SK-N-DZ (cell line): ENCODE measurements at regions not wholly inside any gene's neighbourhood (a gene's known extent, or its start where the extent isn't known, plus 50 kb on each side); places are given as distances from the start of the nearest gene placed in this dataset.

Experiments used
- DNase-seq: peaks from one replicate; pipeline ENCODE4 v3.0.0-alpha.2; 2015; ENCODE audit warnings: low spot score

DNA sequence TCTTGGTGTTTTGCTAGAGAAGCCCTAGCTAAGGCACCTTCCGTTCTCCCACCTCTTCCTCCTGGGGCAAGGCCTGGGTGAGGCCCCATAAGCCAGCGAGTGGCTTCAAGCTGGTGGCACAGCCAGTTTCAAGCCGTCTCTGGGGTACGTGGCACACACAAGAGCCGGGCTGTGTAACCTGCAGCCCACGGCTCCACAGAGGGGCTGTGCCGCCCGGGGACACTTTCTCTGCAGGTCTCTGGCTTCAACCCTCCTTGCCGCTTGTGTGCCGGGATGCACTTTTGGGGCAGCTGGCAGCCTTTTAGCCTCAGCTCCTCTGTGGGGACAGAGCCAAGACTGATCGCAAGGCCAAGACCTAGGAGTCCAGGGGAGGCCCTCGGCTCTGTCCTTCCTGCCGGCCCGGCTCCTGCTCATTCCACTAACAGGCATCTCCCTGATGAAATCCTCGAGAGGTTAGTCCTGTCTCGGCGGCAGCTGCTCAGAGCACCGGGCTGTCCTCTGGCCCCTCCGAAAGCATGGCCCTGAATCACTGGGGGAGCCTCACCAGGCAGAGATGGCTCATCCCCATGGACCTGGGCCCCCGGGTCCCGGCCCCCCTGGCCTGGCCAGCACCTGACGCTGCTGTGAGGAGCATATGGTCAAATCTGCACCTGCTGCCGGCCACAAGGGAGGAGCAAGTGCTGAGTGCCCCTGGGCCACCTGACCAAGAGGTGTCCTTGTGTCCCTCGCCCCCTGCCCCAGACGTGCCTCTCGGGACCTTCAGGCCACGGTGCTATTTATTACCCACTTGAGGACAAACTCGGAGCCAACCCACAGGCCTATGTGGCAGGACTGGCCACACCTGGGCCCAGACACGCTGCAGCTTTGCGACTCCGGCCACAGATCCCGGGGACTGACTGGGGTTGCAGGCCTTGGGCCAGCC, 98.5 kb downstream of the METRNL start:
- no peak for DNase-seq

DNA sequence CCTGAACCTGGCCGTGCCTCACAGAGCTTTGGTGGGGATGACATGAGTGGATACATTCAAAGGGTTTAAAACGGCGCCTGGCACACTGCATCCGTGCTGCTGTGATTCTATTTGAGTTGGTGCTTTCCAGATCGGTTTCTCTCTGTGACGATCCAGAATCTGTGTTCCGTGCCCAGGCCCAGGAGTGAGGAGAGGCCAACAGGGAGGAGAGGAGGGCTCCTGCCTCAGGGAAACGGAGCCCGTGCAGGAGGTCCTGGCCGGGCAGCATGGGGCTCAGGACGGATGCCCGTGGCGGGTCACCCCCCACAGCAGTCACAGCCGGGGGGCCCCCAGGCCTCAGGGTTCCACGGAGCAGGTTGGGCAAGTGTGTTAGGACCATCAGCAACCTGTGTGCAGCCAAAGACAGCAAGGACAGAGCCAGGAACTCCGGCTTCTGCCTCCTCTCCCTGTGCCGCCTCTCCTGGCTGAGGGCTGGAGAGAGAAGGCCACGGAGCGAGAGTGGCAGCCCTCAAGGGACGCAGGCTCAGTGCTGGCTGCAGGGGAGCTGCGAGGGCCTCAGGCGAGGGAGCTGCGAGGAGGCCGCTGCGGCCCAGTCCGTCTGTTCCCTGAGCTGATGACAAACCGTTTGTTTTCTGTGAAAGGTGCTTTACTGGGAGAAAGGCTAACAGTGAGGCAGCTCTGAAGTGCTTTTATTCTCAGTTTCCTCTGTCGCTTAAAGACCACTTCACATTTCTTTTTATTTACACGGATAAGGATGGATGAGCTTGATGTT, 99.3 kb downstream of the METRNL start:
- DNase-seq: peak; percentile 43

DNA sequence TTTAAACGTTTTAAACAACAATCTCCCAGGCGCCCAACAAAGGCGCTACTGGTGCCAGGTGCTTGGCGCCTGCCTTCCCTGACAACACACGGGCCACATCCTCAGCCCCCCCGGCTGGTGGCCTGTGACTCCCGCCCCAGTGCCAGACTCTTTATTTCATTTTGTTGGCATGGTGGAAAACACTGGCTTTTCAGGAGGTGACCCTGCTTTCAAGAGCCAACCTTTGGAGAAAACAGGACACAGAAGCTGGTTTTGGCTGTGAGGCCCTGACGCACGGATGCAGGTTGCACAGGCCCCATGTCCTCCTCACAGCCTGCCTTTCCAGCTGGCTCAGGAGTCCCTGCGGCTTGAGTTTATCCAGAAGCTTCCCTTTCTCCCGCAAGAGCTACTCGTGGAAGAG, 100.0 kb downstream of the METRNL start:
- DNase-seq: no peak

DNA sequence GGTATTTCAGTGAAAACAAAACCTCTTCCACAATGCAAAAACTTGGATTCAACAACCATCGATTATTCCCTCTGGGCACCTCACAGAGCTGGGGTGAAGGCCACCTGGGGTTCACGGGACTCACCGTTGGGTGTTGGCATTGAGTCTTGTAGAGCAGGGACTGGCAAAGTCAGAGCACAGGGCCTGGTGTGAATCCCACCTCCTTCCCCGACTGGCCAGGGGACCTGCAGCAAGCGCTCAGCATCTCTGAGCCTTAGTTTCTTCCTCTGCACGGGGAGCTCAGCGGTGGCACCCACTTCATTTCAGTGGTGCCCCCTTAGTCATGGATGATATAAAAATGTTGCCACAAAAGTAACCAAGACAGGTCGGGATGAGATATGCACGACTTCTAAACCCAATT, 100.4 kb downstream of the METRNL start:
- DNase-seq: no peak

DNA sequence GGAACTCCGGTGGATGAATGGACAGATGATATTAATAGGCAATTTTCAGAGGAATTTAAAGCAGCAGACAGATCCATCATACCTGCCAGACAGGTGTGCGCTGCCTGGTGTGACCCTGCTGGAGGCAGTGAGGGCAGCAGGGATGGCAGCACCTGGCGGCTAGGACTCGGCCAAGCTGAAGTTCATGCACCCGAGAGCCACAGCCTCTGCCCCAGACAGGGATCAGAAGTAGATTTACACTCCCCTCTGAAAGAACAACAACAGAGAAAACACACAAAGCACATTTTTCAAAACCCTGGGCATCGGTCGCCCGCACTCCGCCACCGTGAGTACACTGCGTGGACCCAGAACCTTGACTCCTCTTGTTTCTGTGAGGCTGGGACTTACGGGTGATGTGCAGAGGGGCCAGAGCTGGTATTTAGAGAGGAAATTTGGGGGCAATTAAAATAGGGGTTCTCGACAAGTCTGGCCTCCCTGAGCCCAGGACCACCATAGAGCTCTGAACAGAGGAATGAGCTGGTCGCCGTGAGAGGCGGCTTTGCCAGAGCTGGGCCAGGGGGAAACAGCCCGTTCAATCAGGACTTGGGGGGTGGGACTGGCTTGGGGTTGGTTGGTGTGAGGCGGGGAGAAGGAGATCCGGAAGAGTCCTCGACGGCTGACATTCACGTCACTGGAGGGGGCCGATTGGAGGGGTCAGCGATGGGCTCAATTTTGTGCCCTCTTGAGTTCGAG, 101.0 kb downstream of the METRNL start:
- DNase-seq: no peak

DNA sequence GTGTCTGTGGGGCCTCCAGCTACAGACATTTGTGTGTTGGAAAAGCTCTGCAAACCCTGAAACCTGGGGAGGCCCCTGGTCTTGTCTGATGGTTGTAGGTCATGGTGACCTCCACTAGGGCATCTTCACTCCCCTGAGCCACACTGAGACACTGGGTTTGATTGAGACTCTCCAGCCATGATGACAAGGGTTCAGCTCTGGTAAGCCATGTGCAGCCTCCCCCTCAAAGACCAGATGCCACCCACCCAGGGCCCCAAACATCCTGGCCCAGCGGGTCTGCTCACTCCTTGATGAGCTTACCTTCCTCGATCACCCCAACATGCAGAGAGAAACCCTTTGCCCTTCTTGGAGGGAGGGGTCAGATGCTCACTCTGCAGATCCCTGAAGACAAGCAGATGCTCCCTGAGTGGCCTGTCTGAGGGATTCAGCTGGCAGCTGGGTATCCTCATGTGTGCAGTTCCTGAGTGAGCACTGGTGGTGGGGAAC, 101.6 kb downstream of the METRNL start:
- DNase-seq: peak; percentile 73

DNA sequence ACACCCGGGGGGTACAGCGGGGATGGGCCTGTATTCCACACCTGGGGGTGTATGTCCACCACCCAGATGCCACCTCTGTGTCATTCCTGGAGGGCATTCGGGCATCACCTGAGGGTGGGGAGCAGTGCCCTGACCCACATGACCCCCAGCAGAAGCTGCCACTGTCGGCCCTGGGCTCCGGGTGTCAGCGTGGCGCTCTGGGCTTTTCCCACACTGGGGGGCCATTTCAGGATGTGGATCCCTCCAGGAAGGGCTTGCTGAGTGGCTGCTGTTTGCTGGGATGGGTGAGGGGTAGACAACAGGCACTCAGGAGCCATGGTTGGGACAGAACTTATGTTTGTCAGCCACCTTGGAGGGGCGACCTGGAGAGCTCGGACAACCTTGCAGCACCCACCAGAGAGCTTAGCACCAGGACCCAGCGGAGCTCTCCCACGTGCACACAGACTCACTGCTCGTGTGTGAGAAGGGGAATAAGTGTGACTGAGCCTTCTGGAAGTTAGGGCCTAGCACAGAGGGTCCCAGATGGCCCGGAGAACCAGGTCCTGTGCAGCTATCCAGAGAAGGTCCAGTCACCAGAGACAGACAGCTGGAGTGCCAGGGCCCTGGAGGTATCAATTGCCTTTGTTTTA, 102.7 kb downstream of the METRNL start:
- DNase-seq: no peak

DNA sequence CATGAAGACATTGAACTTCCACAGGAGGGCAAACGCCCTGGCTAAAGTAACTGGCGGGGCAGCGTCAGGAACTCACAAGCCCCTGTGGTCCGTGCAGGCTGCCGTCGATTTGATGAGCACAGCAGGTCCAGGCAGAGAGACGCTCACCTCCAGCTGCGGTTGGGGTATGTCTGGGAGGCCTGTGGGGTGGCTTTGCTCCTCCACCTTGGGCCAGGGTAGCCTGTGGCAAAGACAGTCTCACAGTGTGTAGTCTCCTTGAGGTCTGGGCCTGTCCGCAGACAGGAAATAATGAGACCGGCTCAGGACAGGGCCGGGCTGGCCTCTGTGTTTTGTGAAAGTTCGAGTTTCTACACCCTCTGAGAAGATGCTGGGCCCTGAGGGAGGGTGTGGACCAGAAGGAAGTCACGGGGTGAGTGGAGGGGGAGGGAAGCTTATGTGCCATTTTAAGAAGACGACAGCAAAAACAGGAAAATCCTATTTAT, 103.3 kb downstream of the METRNL start:
- DNase-seq: no peak

DNA sequence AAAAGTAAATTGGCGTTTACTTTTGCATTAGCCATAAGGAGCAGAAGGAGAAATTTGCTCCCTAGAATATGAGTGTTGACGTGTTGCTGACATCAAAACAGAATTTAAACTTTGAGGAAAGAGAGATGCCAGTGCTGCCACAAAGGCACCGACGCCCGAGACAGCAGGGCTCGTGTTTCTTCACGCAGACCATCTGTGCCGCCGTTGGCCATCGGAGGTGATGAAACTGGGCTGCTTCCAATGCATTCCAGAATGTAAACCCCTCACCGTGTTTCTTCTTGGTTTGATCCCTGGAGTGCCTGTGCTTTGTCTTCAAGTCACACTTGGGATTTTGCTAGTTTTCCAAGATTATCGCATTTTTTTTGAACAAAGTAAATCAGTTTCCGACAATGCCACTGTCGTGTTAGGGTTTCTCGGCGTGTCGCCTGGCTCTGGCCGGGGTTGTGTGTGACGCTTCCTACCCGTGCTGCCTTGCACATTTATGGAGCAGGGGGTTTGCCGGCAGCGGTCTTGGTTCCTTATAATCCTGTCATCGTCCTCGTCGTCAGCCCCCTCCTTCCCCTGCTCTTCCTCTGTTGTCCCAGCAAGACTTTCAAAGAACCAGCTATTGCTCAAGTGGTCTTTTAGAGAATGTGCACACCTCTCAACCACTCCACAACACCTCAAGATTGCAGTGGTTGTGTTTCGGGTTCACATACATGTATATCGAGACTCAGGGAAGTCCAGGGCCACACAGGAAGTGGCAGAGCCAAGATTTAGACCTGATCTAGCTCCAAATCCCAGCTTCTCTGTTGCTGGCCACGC, 103.9 kb downstream of the METRNL start:
- DNase-seq: no peak

DNA sequence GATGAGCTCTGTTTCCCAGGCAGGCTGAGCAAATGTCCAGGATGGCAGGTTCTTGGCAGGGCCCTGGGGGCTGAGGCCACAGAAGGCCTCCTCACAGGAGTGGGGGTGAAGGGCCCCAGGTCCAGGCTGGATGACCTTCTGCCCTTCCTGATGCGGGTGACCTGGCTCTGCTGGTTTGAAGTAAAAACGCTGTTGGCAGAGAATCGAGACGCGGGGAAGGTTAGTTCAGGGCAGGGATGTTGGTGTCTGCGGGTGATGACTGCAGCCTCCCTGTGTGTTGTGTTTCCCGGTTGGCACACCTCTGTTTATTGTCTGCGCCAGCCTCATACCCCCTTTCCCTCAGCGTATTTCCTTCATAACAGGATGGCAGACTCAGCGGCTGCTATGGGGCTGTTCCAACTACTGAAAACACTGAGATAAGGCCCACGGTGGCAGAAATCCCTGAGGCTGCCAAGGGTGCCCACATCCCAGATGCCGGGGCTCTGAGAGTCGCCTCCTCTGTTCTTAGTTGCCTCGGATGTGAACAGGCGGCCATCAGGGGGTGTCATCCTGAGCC, 104.6 kb downstream of the METRNL start:
- no peak for DNase-seq

DNA sequence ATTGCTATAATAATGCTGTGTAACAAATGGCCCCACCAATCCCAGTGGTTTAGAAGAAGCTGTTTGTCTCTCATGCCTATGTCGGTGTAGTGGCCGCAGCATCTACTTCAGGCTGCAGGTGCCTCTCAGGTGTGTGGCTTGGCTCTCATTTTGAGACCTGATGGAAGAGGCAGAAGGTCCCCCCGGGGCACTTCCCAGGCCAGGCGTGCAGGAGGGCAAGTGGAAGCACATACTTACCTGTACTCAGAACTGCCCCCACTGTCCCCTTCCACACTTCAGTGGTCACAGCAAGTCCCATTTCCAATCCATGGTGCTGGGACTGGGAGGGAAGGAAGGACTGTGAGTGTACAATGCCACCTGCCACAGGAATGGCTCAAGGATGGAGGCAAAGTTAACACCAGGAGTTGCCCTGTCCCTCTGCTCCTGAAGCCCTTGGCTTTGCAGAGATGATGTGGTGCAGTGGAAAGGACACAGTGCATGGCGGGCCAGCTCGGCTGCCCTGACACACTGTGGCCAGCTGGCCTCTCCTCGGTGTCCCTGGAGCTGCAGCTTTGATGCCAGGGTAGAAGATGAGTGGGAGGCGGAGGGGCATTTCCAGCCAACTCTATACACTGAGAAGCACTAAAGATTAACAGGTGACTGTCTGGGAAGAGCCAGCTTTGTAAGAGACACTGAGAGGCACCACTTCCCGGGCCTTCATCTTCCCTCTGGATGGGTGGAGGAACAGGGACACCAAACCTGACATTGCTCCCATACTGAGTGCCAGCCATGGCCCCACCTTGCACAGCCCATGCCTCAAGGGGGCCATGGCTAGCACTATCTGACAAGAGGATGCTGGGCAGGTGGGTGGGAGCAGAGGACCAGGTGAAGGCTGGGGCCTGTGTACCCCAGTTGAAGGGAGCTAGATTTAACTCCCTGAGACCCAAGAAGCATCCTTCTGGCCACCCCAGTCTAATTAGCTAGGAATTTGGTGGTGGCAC, 105.9 kb downstream of the METRNL start:
- DNase-seq: no peak

DNA sequence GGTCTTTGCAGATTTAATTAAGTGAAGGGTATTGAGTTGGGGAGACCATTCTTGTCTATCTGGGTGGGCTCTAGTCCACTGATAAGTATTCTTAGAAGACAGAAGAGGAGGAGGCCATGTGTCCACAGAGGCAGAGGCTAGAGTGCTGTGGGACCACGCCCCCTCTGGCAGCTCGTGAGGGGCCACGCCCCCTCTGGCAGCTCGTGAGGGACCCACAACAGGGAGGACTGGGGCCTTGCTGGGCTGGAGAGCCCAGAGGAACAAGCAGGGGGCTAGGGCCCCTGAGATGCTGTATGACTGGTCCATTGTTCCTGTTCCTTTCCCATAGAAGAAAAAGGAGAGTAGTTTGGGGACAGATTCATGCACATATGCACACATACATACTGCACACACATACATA, 106.8 kb downstream of the METRNL start:
- DNase-seq: no peak

DNA sequence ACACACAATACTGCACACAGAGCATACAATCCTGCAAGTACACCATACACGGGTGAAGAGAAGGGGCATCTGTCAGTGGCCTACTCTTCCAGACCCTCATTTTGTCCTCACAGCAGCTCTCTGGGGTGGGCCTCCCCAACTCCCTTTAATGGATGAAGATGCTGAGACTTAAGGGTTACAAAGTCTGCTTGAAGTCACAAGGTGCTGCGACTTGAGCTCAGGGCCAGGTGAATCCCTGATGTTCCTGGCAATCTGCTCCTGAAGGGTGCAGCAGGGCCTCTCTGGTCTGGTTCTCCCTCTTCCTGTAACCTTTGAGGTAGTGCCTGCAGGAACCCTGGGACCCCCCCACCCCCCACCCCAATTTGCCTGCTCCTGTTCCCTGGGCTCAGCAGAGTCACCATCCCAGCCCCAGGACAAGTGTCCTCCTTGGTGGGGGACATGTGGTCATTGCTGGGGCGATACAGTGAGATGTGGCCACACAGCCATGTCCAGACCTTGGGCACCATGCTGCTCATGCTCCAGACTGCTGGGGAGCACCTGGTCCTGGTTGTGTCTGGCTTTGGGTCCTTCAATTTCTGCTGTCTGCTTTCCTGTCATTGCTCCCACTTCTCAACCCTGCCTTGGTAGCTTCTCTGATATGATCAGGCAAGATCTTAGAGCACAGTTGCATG, 107.5 kb downstream of the METRNL start:
- DNase-seq: no peak

DNA sequence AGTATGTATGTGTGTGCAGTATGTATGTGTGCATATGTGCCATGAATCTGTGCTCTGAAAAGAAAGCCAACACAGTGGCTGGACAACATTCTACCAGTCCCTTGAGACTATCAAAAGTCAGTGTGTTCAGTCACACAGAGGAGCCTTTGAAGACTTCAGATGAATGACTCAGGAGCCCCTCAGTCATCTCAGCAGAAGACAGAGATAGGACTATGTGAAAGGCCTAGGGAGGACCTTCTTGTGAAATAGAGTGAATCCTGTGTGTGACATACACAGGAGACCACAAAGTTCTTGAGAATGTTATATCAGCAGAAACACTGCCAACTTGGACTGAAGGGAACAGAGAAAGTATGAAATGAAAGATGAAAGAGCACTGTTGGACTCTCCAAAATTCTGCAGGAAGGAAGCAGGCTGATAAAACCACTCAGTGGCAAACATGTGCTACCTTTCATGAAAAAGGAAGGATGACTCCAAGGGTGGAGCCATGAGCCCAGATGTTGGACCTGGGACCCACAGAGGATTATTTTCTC, 108.4 kb downstream of the METRNL start:
- no peak for DNase-seq

DNA sequence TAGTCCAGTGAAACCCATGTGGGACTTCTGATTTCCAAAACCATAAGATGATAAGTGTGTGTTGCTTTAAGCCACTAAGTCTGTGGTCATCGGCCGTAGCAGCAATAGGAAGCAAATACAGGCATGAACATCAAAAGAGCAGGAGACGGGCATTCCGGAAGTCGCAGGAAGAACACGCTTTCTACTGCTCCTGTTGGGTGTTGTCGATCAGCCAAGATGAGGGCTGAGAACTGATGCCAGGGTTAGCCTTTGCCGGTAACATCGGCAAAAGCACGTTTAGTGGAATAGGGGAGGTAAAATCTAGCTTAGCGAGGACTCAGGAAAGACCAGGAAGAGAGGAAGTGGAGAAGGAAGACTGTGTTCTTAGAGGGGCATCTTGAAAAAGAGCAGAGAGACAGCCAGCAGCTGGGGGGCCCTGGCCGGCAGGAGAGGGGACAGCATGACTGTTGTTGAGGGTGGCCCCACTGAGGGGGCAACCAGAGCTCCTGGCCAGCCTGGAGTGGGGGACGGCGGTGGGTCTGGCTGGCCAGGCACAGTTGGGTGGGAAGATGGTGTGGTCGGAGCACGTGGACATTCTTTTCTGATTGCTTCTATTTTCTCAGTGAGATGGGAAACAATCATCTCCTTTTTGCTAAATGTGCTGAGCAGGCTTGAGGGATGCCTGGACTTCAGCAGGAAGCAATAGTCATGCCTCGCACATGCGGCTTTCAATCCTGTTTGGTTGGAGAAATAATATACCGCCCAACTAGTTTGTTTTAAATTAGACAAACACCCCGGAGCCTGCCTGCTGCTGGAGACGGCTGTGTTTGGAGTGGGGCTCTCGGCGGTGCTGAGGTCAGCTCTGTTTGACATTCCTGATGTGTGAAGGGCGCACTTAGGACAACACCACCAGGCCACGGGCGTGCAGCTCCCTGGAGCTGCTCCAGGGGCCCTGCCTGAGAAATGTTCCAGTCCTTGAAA, 109.9 kb downstream of the METRNL start:
- DNase-seq: no peak

DNA sequence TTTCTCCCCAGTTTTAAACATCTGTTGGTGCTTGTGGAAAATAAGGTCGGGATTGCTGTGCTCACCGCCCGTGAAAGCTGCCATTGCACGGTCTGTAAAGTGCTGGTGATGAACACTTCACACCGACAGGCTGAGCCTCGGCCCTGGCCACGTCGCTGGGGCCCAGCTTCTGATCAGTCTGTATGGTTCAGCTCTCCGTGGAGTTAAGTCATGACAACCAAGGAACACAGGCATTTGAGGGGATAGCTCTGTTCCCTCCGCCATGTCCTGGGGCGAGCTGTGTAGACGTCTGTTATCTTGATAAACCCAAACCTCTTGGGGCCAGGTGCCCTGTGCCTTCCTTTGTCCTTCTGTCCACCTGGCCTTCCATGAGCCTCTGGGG, 110.6 kb downstream of the METRNL start:
- DNase-seq: no peak
